ENCODE measurements at regions not wholly inside any gene's neighbourhood (a gene's known extent, or its start where the extent isn't known, plus 50 kb on each side); places are given as distances from the start of the nearest gene placed in this dataset.

- H3K79me2 ChIP-seq (ENCODE audit: insufficient read depth, low read length) = no peaks in the 10 kb centered on the region
- no peaks in the 10 kb centered on the region for H3K36me3 ChIP-seq (ENCODE audit: insufficient read depth, low read length)
- H3K4me2 ChIP-seq (ENCODE audit: low read length) = no peak overlapping the region
- H2AFZ ChIP-seq (ENCODE audit: low read length) = no peak overlapping the region
- no peaks in the 10 kb centered on the region for H3K9me3 ChIP-seq (ENCODE audit: low read length)
- H3K4me1 ChIP-seq (ENCODE audit: insufficient read depth, low read length, severe bottlenecking) = no peaks in the 10 kb centered on the region
- no peak for TF ChIP-seq EZH2 (IDR thresholded peaks at IDR 0.05; ENCODE audit: borderline replicate concordance, low read length)
- H3K4me3 ChIP-seq (ENCODE audit: low read depth, low read length, poor library complexity, severe bottlenecking) = no peak overlapping the region
- H3K9ac ChIP-seq (ENCODE audit: low read length) = no peak overlapping the region
- H4K20me1 ChIP-seq (ENCODE audit: insufficient read depth, low read length) = no peaks in the 10 kb centered on the region
- H3K27me3 ChIP-seq (ENCODE audit: insufficient read depth, low read length) = no peaks in the 10 kb centered on the region
- no peaks in the 10 kb centered on the region for H3F3A ChIP-seq (ENCODE audit: insufficient read depth, low read length)
- no peak overlapping the region for H3K27ac ChIP-seq (ENCODE audit: low read depth, low read length, poor library complexity, severe bottlenecking)
- H3K9me2 ChIP-seq (ENCODE audit: low read depth, low read length) = no peaks in the 10 kb centered on the region
Observed at GRCh38 chrX:113954297-113954696, 629.6 kb upstream of the HTR2C start.

- no peak for TF ChIP-seq CTCF (IDR thresholded peaks at IDR 0.05; ENCODE audit: low read length)
- no peak for TF ChIP-seq EZH2 (IDR thresholded peaks at IDR 0.05; ENCODE audit: borderline replicate concordance, low read length)
- Histone ChIP-seq H3K27me3 (ENCODE audit: insufficient read depth, low read length) (no peaks in the 10 kb centered on the region), H3K4me1 (ENCODE audit: insufficient read depth, low read length, severe bottlenecking) (no peaks in the 10 kb centered on the region), H3K4me2 (ENCODE audit: low read length) (no peak overlapping the region), H3K9me3 (ENCODE audit: low read length) (no peaks in the 10 kb centered on the region), H3K4me3 (ENCODE audit: low read depth, low read length, poor library complexity, severe bottlenecking) (no peak overlapping the region), H3K9me2 (ENCODE audit: low read depth, low read length) (no peaks in the 10 kb centered on the region), H3K79me2 (ENCODE audit: insufficient read depth, low read length) (no peaks in the 10 kb centered on the region), H3K27ac (ENCODE audit: low read depth, low read length, poor library complexity, severe bottlenecking) (no peak overlapping the region), H3F3A (ENCODE audit: insufficient read depth, low read length) (no peaks in the 10 kb centered on the region), H3K36me3 (ENCODE audit: insufficient read depth, low read length) (no peaks in the 10 kb centered on the region), H3K9ac (ENCODE audit: low read length) (no peak overlapping the region), H2AFZ (ENCODE audit: low read length) (no peak overlapping the region), H4K20me1 (ENCODE audit: insufficient read depth, low read length) (no peaks in the 10 kb centered on the region)
Observed at GRCh38 chrX:113950081-113950678, 633.7 kb upstream of the HTR2C start.

- Histone ChIP-seq H3K9me3 (ENCODE audit: low read length) (no peaks in the 10 kb centered on the region), H3K79me2 (ENCODE audit: insufficient read depth, low read length) (no peaks in the 10 kb centered on the region), H3F3A (ENCODE audit: insufficient read depth, low read length) (no peaks in the 10 kb centered on the region), H3K4me3 (ENCODE audit: low read depth, low read length, poor library complexity, severe bottlenecking) (no peak overlapping the region), H3K36me3 (ENCODE audit: insufficient read depth, low read length) (no peaks in the 10 kb centered on the region), H4K20me1 (ENCODE audit: insufficient read depth, low read length) (no peaks in the 10 kb centered on the region), H3K27ac (ENCODE audit: low read depth, low read length, poor library complexity, severe bottlenecking) (no peak overlapping the region), H3K9ac (ENCODE audit: low read length) (no peak overlapping the region), H3K4me1 (ENCODE audit: insufficient read depth, low read length, severe bottlenecking) (no peaks in the 10 kb centered on the region), H3K9me2 (ENCODE audit: low read depth, low read length) (no peaks in the 10 kb centered on the region), H3K27me3 (ENCODE audit: insufficient read depth, low read length) (no peaks in the 10 kb centered on the region), H2AFZ (ENCODE audit: low read length) (no peak overlapping the region), H3K4me2 (ENCODE audit: low read length) (no peak overlapping the region)
- TF ChIP-seq CTCF (IDR thresholded peaks at IDR 0.05; ENCODE audit: low read length) (no peak), EZH2 (IDR thresholded peaks at IDR 0.05; ENCODE audit: borderline replicate concordance, low read length) (no peak)
Observed at GRCh38 chrX:113947548-113947947, 636.3 kb upstream of the HTR2C start.

- TF ChIP-seq CTCF (IDR thresholded peaks at IDR 0.05; ENCODE audit: low read length) (no peak), EZH2 (IDR thresholded peaks at IDR 0.05; ENCODE audit: borderline replicate concordance, low read length) (no peak)
- Histone ChIP-seq H3K79me2 (ENCODE audit: insufficient read depth, low read length) (no peaks in the 10 kb centered on the region), H2AFZ (ENCODE audit: low read length) (no peak overlapping the region), H3K9ac (ENCODE audit: low read length) (no peak overlapping the region), H3K36me3 (ENCODE audit: insufficient read depth, low read length) (no peaks in the 10 kb centered on the region), H3K9me2 (ENCODE audit: low read depth, low read length) (no peaks in the 10 kb centered on the region), H3K4me2 (ENCODE audit: low read length) (no peak overlapping the region), H3F3A (ENCODE audit: insufficient read depth, low read length) (no peaks in the 10 kb centered on the region), H3K4me3 (ENCODE audit: low read depth, low read length, poor library complexity, severe bottlenecking) (no peak overlapping the region), H3K27me3 (ENCODE audit: insufficient read depth, low read length) (no peaks in the 10 kb centered on the region), H3K9me3 (ENCODE audit: low read length) (no peaks in the 10 kb centered on the region), H3K4me1 (ENCODE audit: insufficient read depth, low read length, severe bottlenecking) (no peaks in the 10 kb centered on the region), H3K27ac (ENCODE audit: low read depth, low read length, poor library complexity, severe bottlenecking) (no peak overlapping the region), H4K20me1 (ENCODE audit: insufficient read depth, low read length) (no peaks in the 10 kb centered on the region)
Observed at GRCh38 chrX:113935518-113935917, 648.4 kb upstream of the HTR2C start.

All from OCI-LY1 (cell line).